SK-N-DZ (cell line): ENCODE measurements at regions not wholly inside any gene's neighbourhood (a gene's known extent, or its start where the extent isn't known, plus 50 kb on each side); places are given as distances from the start of the nearest gene placed in this dataset.
"Not testable (repeated sequence)": the region's sequence is repeated elsewhere in the genome, so short reads cannot be mapped to it uniquely, and the experiment has no call there.

ENCODE experiments used
- DNase-seq: peaks from one replicate; pipeline ENCODE4 v3.0.0-alpha.2; 2015; ENCODE audit warnings: low spot score

DNA sequence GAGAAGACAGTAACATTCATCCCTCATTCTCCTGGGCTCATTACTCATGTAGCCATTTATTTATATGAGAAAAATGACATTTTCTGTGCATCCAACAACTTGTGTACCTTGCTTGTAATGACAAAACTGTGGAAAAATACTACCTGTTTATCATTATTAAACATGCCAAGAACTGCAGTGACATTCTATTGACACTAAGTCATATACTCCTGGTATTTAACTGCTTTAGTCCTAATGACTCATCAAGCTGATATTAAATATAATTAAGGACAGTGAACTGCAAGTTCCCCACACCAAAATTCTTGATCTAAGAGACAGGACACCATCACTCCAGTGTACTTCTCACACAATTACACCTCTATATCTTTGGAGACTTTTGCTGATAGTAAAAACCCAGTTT is 1328.7 kb upstream of the RAG2 start:
- no peak for DNase-seq

- DNase-seq, result no peak
These were observed 1318.3 kb upstream of the RAG2 start for GRCh38 chr11:37916331-37916730.

DNA sequence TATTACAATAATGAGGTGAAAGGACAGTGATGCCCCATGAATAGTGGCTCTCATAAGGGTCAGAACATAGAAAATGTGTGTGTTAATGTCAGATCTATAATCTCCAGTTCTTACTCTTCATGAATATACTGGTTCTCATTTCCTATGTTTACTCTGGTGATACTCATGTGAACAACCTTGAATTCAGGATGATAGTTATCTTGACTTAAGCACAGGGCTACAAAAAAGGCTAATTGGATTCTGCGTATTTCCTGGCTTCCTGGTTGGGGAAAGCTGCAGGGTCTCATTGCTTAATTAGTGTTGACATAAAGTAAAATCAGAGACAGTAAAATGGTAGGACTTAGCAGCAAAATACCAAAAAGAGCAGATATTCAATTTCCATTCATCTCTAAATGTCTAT is 1316.8 kb upstream of the RAG2 start:
- peak; percentile 89 for DNase-seq

GRCh38 chr11:37908219-37908548 is 1310.1 kb upstream of the RAG2 start:
- no peak for DNase-seq

DNA sequence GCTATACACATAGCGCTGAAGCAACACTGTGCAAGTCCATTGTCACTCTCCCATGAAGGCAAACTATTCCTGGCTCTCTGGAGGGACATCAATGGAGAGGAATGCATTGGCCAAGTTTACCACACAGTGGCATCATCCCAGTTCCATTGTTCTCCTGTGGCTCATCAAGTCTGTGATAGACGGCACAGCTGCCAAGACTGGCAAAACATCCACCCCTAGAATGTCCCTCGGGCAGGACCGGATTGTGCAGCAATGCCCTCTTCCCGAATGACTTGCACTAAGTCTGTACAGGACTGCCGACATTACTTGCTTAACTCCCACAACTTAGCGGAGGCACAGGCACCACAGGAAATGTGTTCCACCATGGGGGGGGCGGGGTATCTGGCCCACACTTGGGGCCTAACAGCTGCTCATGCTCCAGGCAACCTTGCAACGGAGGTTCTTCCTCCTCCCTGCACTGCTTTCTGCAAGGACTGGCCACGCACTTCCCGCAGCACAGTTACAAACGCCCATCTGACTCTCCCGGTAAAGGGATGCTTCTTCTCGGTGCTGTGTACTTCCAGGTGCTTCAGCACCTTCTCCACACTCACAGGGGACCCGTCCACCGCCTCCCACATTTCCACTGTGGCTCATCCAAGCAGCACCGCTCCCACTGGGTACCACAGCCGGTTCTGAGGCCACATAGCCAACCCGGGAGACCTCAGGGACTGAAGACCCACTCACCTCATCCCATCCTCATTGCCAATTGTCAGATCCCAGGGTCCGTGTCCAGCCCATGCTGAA is 1309.6 kb upstream of the RAG2 start:
- no peak for DNase-seq

DNA sequence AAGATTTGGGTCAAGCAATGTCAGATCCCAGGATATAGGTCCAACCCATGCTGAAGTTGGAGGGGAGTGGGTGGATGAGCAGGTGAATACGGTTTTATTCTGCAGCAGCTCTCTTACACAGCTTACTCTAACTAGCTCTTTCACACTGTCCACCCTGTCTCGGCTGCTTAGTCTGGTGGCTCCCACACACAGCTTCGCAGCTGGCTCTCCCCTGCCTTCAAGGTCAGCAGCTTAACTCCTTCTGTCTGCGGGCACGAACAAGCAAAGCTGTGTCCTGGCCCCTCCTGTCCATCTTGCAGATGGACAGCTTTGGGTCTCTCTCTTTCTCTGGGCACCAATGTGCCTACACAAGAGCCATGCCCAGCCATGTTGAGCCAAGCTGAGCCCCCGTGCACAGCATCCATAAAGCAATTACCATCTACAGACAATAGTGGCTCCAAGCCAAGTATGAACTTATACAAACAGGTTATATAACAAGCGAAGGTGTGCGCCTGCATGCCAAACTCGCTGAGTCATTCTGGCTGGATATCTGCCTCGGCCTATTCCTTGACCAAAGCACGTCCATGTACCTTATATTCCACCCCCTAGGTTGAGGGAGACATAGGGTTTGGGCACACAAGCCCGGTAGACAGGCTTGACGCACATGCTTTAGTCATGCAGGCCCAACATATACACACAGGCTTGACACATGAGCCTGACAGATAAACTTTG is 1307.8 kb upstream of the RAG2 start:
- no peak for DNase-seq

DNA sequence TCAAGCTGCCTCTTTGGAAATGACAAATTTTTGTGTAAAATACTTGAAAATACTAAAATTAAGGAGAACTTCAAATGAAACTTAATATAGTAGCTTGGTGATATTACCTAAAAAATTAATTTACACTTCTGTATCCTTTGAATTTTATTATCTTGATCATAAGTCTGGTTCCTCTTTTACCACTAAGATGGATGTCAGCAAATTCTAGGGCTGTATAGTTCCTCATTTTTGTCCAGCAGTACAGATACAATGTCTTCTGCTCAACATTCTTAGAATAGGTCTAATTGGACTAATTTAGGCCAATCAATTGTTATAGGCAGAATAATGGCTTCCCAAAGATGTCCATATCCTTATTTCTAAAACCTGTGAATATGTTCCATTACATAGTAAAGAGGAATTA is 1298.0 kb upstream of the RAG2 start:
- DNase-seq, result no peak

DNA sequence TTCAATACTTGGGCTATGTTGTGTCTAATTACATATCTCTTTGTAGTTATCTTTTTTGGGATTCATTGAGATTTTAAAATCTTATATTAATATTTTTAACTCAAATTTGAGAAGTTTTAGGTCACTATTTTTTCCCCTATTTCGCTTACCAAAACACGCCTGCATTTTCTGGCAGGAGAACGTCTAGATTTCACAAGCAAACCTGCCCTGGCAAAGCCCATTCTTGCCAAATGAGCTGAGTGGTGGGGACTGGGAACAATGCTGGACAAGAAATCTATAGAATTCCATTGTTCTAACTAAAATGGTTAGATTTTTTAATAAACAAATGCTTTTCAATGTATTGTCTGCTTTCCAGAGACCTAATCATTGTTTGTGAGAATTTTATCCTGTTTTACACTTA is 1283.7 kb upstream of the RAG2 start:
- DNase-seq, result no peak

GRCh38 chr11:37861671-37862070 is 1263.6 kb upstream of the RAG2 start:
- DNase-seq, result no peak

- DNase-seq, result not testable (repeated sequence)
These were observed 1260.9 kb upstream of the RAG2 start for GRCh38 chr11:37858806-37859537.

- no peak for DNase-seq
These were observed 1260.4 kb upstream of the RAG2 start for GRCh38 chr11:37858398-37858797.

DNA sequence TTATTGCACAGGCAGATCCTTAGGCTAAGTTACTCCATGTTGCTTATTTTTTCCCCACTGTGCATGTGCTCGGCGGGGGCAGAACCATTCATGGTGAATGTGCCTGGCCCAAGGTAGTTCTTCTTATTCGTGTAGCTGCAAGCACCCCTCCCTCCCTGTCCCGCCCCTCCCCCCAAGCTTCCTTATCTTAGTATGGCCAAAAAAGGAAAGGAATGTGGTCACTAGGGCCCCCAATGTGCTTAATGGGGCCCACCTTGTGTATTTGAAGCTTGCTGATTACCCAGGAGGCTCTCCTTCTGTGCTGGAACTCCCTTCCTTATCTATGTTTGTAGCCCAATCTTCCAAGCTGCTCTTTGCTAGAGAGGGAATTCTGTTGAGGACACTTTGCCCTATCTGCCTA is 1259.7 kb upstream of the RAG2 start:
- no peak for DNase-seq

DNA sequence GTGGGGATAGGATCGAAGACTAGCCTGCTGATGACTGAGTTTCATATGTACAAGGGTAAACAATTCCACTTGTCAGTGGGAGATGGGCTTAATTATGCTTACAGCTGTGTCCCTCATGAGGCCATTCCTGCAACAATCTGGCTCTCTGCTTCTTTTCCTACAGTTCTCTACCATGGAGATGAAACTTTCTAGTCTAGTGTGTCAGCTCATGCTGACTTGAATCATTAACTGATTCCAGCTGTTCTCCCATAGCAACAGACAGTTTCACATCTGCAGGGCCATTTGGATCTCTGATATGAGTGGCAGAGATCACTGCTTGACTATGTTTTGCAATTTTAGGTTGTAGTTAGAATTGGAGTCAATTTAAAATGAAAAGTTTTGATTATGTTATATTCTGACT is 1251.7 kb upstream of the RAG2 start:
- no peak for DNase-seq

GRCh38 chr11:37843603-37844002 is 1245.6 kb upstream of the RAG2 start:
- no peak for DNase-seq

GRCh38 chr11:37841016-37841415 is 1243.0 kb upstream of the RAG2 start:
- no peak for DNase-seq

- not testable (repeated sequence) for DNase-seq
These were observed 1242.3 kb upstream of the RAG2 start for GRCh38 chr11:37840345-37840744.

GRCh38 chr11:37830529-37830928 is 1232.5 kb upstream of the RAG2 start:
- no peak for DNase-seq

- no peak for DNase-seq
These were observed 1219.8 kb upstream of the RAG2 start for GRCh38 chr11:37817727-37818270.

DNA sequence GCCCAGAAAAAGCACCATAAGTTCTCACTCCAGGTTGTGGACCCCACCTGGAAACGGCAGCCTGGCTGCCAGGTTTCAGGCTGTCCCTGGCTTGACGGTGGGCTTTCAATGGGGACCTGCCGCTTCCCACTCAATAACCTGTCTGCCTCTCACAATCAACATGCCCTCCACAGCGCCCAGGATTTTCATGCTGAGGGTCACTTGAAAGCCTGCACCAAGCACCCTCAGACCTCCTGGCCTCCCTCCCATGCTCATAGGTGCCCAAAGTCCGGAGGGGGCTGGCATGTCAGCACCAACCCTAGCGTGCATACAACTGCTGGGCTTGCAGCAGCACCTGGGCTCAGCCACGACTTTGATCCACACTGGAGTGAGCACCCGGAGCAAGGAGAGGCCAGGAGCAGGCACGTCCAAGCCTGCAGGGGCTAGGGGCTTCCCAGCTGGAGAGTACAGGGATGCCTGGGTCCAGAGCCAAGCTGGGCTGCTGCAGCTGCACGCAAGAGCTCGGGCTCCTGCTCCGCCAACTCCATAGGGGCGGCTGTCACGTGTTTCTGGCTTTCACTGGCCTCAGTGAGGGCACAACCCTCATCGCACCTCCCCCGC is 1214.3 kb upstream of the RAG2 start:
- no peak for DNase-seq

GRCh38 chr11:37811349-37811748 is 1213.3 kb upstream of the RAG2 start:
- no peak for DNase-seq

DNA sequence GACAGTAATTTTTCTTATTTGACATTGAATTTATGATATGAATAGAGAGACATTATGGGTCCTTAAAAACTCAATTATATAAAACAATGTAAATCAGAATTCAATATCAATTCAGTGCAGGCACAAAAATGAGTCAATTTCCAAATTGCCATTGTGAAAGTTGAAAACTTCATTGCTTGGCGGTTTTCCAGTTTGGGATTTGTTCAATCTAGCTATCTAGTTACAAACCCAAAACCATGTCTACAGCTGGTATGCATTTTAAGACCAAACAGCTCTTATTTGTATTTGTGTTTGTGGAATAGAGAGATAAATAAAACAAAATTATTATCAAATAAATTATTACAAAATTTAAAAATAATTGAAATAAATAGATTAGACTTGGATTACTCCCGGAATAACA is 1206.6 kb upstream of the RAG2 start:
- no peak for DNase-seq
